ENCODE measurements at regions not wholly inside any gene's neighbourhood (a gene's known extent, or its start where the extent isn't known, plus 50 kb on each side); places are given as distances from the start of the nearest gene placed in this dataset.

- no peaks in the 10 kb centered on the region for H3K9me3 ChIP-seq (ENCODE audit: control insufficient read depth, low read length)
- 84 to 88% methylated on average over 3 to 5 of the region's 16 CpGs for WGBS, 2 experiments (ENCODE audit: insufficient coverage in 2 of 2)
- H3K27ac ChIP-seq (ENCODE audit: low read depth, low read length, severe bottlenecking), result no peak overlapping the region
- H3K4me1 ChIP-seq (ENCODE audit: control insufficient read depth, insufficient read depth, low read length, poor library complexity, severe bottlenecking), result no peaks in the 10 kb centered on the region
- H3K4me3 ChIP-seq (ENCODE audit: extremely low read depth, insufficient read depth, low read length, poor library complexity, severe bottlenecking), result no peak overlapping the region
- no peaks in the 10 kb centered on the region for H3K36me3 ChIP-seq (ENCODE audit: control insufficient read depth, insufficient read depth, low read length)
Observed at GRCh38 chr9:79976257-79977073, 404.7 kb downstream of the TLE4 start.

GRCh38 chr9:79975621-79976256 lies 404.0 kb downstream of the TLE4 start:
- 88 to 89% methylated on average over 2 to 6 of the region's 10 CpGs for WGBS, 2 experiments (ENCODE audit: insufficient coverage in 2 of 2)
- no peak overlapping the region for H3K27ac ChIP-seq (ENCODE audit: low read depth, low read length, severe bottlenecking)
- H3K9me3 ChIP-seq (ENCODE audit: control insufficient read depth, low read length), result no peaks in the 10 kb centered on the region
- H3K36me3 ChIP-seq (ENCODE audit: control insufficient read depth, insufficient read depth, low read length), result no peaks in the 10 kb centered on the region
- H3K4me3 ChIP-seq (ENCODE audit: extremely low read depth, insufficient read depth, low read length, poor library complexity, severe bottlenecking), result no peak overlapping the region
- H3K4me1 ChIP-seq (ENCODE audit: control insufficient read depth, insufficient read depth, low read length, poor library complexity, severe bottlenecking), result no peaks in the 10 kb centered on the region

GRCh38 chr9:79974806-79975422 lies 403.1 kb downstream of the TLE4 start:
- 64 to 92% methylated on average over 7 of the region's 12 CpGs for WGBS, 2 experiments (ENCODE audit: insufficient coverage in 2 of 2)
- no peaks in the 10 kb centered on the region for H3K9me3 ChIP-seq (ENCODE audit: control insufficient read depth, low read length)
- H3K4me1 ChIP-seq (ENCODE audit: control insufficient read depth, insufficient read depth, low read length, poor library complexity, severe bottlenecking), result no peaks in the 10 kb centered on the region
- H3K27ac ChIP-seq (ENCODE audit: low read depth, low read length, severe bottlenecking), result no peak overlapping the region
- H3K4me3 ChIP-seq (ENCODE audit: extremely low read depth, insufficient read depth, low read length, poor library complexity, severe bottlenecking), result no peak overlapping the region
- H3K36me3 ChIP-seq (ENCODE audit: control insufficient read depth, insufficient read depth, low read length), result no peaks in the 10 kb centered on the region

DNA sequence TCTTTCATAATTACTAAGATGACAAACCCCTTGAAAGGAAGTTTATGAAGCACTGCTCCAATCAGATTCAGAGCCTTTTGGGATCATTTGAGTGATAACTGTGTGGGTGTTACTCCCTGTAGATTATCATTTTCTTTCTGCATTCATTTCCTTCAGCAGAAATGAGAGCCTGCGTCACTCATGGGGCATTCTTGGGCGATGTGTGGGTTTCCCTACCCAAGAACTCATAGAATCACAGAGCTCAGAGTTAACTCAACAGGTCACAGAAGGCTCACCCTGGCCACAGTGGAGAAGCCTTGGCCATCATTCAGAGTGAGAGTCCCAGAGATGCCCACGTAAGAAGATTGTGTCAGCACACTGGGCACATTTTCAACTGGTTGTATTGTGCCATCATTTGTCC lies 401.9 kb downstream of the TLE4 start:
- H3K36me3 ChIP-seq (ENCODE audit: control insufficient read depth, insufficient read depth, low read length), result no peaks in the 10 kb centered on the region
- WGBS, 2 experiments (ENCODE audit: insufficient coverage in 2 of 2), result 94 to 100% methylated on average over 3 of the region's 3 CpGs
- no peak overlapping the region for H3K27ac ChIP-seq (ENCODE audit: low read depth, low read length, severe bottlenecking)
- H3K9me3 ChIP-seq (ENCODE audit: control insufficient read depth, low read length), result no peaks in the 10 kb centered on the region
- H3K4me3 ChIP-seq (ENCODE audit: extremely low read depth, insufficient read depth, low read length, poor library complexity, severe bottlenecking), result no peak overlapping the region
- no peaks in the 10 kb centered on the region for H3K4me1 ChIP-seq (ENCODE audit: control insufficient read depth, insufficient read depth, low read length, poor library complexity, severe bottlenecking)

- Histone ChIP-seq H3K4me3 (ENCODE audit: extremely low read depth, insufficient read depth, low read length, poor library complexity, severe bottlenecking) (no peak overlapping the region), H3K36me3 (ENCODE audit: control insufficient read depth, insufficient read depth, low read length) (no peaks in the 10 kb centered on the region), H3K4me1 (ENCODE audit: control insufficient read depth, insufficient read depth, low read length, poor library complexity, severe bottlenecking) (no peaks in the 10 kb centered on the region), H3K9me3 (ENCODE audit: control insufficient read depth, low read length) (no peaks in the 10 kb centered on the region), H3K27ac (ENCODE audit: low read depth, low read length, severe bottlenecking) (no peak overlapping the region)
- WGBS, 2 experiments (ENCODE audit: insufficient coverage in 2 of 2), result 67 to 100% methylated on average over 1 to 2 of the region's 2 CpGs
Observed at GRCh38 chr9:79970146-79970425, 398.3 kb downstream of the TLE4 start.

GRCh38 chr9:79969393-79970145 lies 397.8 kb downstream of the TLE4 start:
- Histone ChIP-seq H3K9me3 (ENCODE audit: control insufficient read depth, low read length) (no peaks in the 10 kb centered on the region), H3K27ac (ENCODE audit: low read depth, low read length, severe bottlenecking) (no peak overlapping the region)
- WGBS, 2 experiments (ENCODE audit: insufficient coverage in 2 of 2), result 94 to 100% methylated on average over 2 to 3 of the region's 3 CpGs

GRCh38 chr9:79968533-79968932 lies 396.8 kb downstream of the TLE4 start:
- H3K27ac ChIP-seq (ENCODE audit: low read depth, low read length, severe bottlenecking), result no peak overlapping the region
- 90 to 91% methylated on average over 1 of the region's 1 CpG for WGBS, 2 experiments (ENCODE audit: insufficient coverage in 2 of 2)
- no peaks in the 10 kb centered on the region for H3K4me1 ChIP-seq (ENCODE audit: control insufficient read depth, insufficient read depth, low read length, poor library complexity, severe bottlenecking)
- H3K36me3 ChIP-seq (ENCODE audit: control insufficient read depth, insufficient read depth, low read length), result no peaks in the 10 kb centered on the region
- H3K4me3 ChIP-seq (ENCODE audit: extremely low read depth, insufficient read depth, low read length, poor library complexity, severe bottlenecking), result no peak overlapping the region
- H3K9me3 ChIP-seq (ENCODE audit: control insufficient read depth, low read length), result no peaks in the 10 kb centered on the region

More at GRCh38 chr9:79969393-79970145, 397.8 kb downstream of the TLE4 start:
- H3K36me3 ChIP-seq (ENCODE audit: control insufficient read depth, insufficient read depth, low read length), result no peaks in the 10 kb centered on the region
- H3K4me3 ChIP-seq (ENCODE audit: extremely low read depth, insufficient read depth, low read length, poor library complexity, severe bottlenecking), result no peak overlapping the region
- no peaks in the 10 kb centered on the region for H3K4me1 ChIP-seq (ENCODE audit: control insufficient read depth, insufficient read depth, low read length, poor library complexity, severe bottlenecking)

DNA sequence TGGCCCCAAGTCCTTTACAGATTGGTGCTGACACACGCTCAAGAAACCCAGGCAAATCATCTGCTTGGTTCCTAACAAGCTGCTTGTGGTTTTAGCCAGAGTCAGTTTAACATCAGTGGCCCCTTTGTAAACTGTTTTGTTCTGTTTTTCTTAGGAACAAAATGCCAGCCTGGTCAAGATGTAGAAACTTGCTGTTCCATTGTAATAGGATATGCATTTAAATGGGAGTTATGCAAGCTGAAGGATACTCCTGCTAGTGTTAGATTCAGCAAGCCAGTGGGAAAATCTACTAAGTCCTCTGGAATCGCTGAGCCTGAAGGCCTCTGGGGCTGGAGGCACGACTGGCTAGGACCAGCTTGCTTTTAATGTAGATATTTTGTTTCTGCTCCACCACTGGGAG lies 391.1 kb downstream of the TLE4 start:
- WGBS, 2 experiments (ENCODE audit: insufficient coverage in 2 of 2), result 33 to 62% methylated on average over 1 of the region's 3 CpGs
- Histone ChIP-seq H3K4me3 (ENCODE audit: extremely low read depth, insufficient read depth, low read length, poor library complexity, severe bottlenecking) (no peak overlapping the region), H3K27ac (ENCODE audit: low read depth, low read length, severe bottlenecking) (no peak overlapping the region), H3K4me1 (ENCODE audit: control insufficient read depth, insufficient read depth, low read length, poor library complexity, severe bottlenecking) (no peaks in the 10 kb centered on the region), H3K9me3 (ENCODE audit: control insufficient read depth, low read length) (no peaks in the 10 kb centered on the region), H3K36me3 (ENCODE audit: control insufficient read depth, insufficient read depth, low read length) (no peaks in the 10 kb centered on the region)

DNA sequence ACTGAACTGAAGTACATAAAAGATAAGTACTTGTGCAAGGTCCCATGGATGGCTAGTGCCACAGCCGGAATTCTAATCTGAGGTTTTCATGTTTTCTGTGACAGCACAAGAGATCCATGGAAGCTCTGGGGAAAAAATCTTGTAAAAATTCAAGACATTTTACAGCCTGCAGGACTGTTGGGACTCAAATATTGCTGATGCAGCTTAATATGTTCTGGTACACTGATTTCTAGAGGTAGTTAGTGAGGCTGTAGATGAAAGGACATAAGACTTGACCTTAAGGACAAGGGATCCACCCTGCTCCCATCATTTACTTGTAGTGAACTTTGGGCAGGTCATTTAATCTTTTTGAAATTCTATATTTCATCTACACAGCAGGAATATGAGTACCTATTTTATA lies 390.4 kb downstream of the TLE4 start:
- Histone ChIP-seq H3K9me3 (ENCODE audit: control insufficient read depth, low read length) (no peaks in the 10 kb centered on the region), H3K4me1 (ENCODE audit: control insufficient read depth, insufficient read depth, low read length, poor library complexity, severe bottlenecking) (no peaks in the 10 kb centered on the region), H3K27ac (ENCODE audit: low read depth, low read length, severe bottlenecking) (no peak overlapping the region), H3K36me3 (ENCODE audit: control insufficient read depth, insufficient read depth, low read length) (no peaks in the 10 kb centered on the region), H3K4me3 (ENCODE audit: extremely low read depth, insufficient read depth, low read length, poor library complexity, severe bottlenecking) (no peak overlapping the region)
- WGBS, 2 experiments (ENCODE audit: insufficient coverage in 2 of 2), result 89 to 100% methylated on average over 1 of the region's 1 CpG

DNA sequence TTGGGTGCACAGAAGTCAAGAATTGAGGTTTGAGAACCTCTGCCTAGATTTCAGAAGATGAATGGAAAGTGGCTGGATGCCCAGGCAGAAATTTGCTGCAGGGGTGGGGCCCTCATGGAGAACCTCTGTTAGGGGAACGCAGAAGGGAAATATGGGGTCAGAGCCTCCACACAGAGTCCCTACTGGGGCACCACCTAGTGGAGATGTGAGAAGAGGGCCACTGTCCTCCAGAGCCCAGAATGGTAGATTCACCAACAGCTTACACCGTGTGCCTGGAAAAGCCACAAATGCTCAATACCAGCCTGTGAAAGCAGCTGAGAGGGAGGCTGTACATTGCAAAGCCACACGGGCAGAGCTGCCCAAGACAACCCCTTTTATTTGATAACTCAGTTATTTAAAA lies 383.5 kb downstream of the TLE4 start:
- Histone ChIP-seq H3K9me3 (ENCODE audit: control insufficient read depth, low read length) (no peaks in the 10 kb centered on the region), H3K4me1 (ENCODE audit: control insufficient read depth, insufficient read depth, low read length, poor library complexity, severe bottlenecking) (no peaks in the 10 kb centered on the region), H3K4me3 (ENCODE audit: extremely low read depth, insufficient read depth, low read length, poor library complexity, severe bottlenecking) (no peak overlapping the region), H3K27ac (ENCODE audit: low read depth, low read length, severe bottlenecking) (no peak overlapping the region), H3K36me3 (ENCODE audit: control insufficient read depth, insufficient read depth, low read length) (no peaks in the 10 kb centered on the region)
- WGBS, 2 experiments (ENCODE audit: insufficient coverage in 2 of 2), result 90 to 100% methylated on average over 1 to 2 of the region's 3 CpGs
